Naive thymus-derived CD4-positive, alpha-beta T cell (primary cell): ENCODE measurements at regions not wholly inside any gene's neighbourhood (a gene's known extent, or its start where the extent isn't known, plus 50 kb on each side); places are given as distances from the start of the nearest gene placed in this dataset.
"Not testable (repeated sequence)": the region's sequence is repeated elsewhere in the genome, so short reads cannot be mapped to it uniquely, and the experiment has no call there.

Experiments
- ATAC-seq: fragments of 150-1000 bp; cut with Tn5 transposase; 2 replicates; pipeline ENCODE4 v1.10.0; 2021; ENCODE audit warnings: mild to moderate bottlenecking, moderate library complexity
- CTCF ChIA-PET: fragments of 350-600 bp; sonication (Branson Sonifier 250); formaldehyde crosslinking; loops from one replicate; lab custom pipeline; 2021; ENCODE audit warnings: antibody characterized with exemption; lab: Charles Lee
- POLR2A ChIA-PET: fragments of 350-600 bp; sonication (Branson Sonifier 250); formaldehyde crosslinking; loops from one replicate; lab custom pipeline; 2021; ENCODE audit warnings: antibody characterized with exemption, inconsistent platforms; lab: Charles Lee
- DNase-seq, 9 donors: peaks; one replicate each; pipeline versions ENCODE4 v3.0.0 to v3.0.0-alpha.2; 2020 to 2022; ENCODE audit warnings: mixed read lengths in 1 of 9
- H3K27ac ChIP-seq: one replicate; pipeline ENCODE4 v1.7.0; 2013; ENCODE audit warnings: mild to moderate bottlenecking, low read depth, low read length, moderate library complexity
- H3K27me3 ChIP-seq, 2 donors: one replicate each; pipeline ENCODE4 v1.7.0; 2013; ENCODE audit warnings: low read length in 2 of 2, mild to moderate bottlenecking in 2 of 2, moderate library complexity in 2 of 2; ENCODE audit not compliant: control insufficient read depth in 2 of 2, insufficient read depth in 2 of 2
- H3K36me3 ChIP-seq, 3 experiments: 1 replicate in 2 of 3; 2 replicates in 1 of 3; pipeline ENCODE4 v1.7.0; 2013; ENCODE audit warnings: low read length in 3 of 3, mild to moderate bottlenecking in 3 of 3, moderate library complexity in 1 of 3; ENCODE audit not compliant: insufficient read depth in 3 of 3, control insufficient read depth in 2 of 3
- H3K4me1 ChIP-seq, 2 donors: one replicate each; pipeline ENCODE4 v1.7.0; 2013; ENCODE audit warnings: low read length in 2 of 2, mild to moderate bottlenecking in 2 of 2, moderate library complexity in 1 of 2; ENCODE audit not compliant: control insufficient read depth in 2 of 2, insufficient read depth in 2 of 2
- H3K4me3 ChIP-seq: 2 replicates; pipeline ENCODE4 v1.7.0; 2013; ENCODE audit warnings: mild to moderate bottlenecking, low read length
- H3K9me3 ChIP-seq, 3 experiments: 1 replicate in 2 of 3; 2 replicates in 1 of 3; pipeline ENCODE4 v1.7.0; 2013; ENCODE audit warnings: low read length in 3 of 3; ENCODE audit not compliant: control insufficient read depth in 2 of 3
- H3K27ac Mint-ChIP-seq, 9 donors: one replicate each; pipeline ENCODE4 v1.8.0; 2020 to 2022; ENCODE audit warnings: mixed read lengths in 9 of 9, mild to moderate bottlenecking in 8 of 9, moderate library complexity in 5 of 9, inconsistent platforms in 2 of 9
- H3K27me3 Mint-ChIP-seq, 5 donors: one replicate each; pipeline ENCODE4 v1.8.0; 2021 to 2022; ENCODE audit warnings: mixed read lengths in 5 of 5, mild to moderate bottlenecking in 1 of 5
- H3K36me3 Mint-ChIP-seq, 5 donors: one replicate each; pipeline ENCODE4 v1.8.0; 2020 to 2022; ENCODE audit warnings: mixed read lengths in 5 of 5, mild to moderate bottlenecking in 3 of 5, inconsistent platforms in 1 of 5
- H3K4me1 Mint-ChIP-seq, 7 donors: one replicate each; pipeline ENCODE4 v1.8.0; 2020 to 2022; ENCODE audit warnings: mixed read lengths in 7 of 7, mild to moderate bottlenecking in 3 of 7, inconsistent platforms in 1 of 7
- H3K4me3 Mint-ChIP-seq, 10 donors: one replicate each; pipeline ENCODE4 v1.8.0; 2020 to 2022; ENCODE audit warnings: mild to moderate bottlenecking in 10 of 10, mixed read lengths in 10 of 10, moderate library complexity in 6 of 10, inconsistent platforms in 2 of 10
- H3K9me3 Mint-ChIP-seq, 11 donors: one replicate each; pipeline ENCODE4 v1.8.0; 2020 to 2022; ENCODE audit warnings: mixed read lengths in 11 of 11, mild to moderate bottlenecking in 4 of 11, inconsistent platforms in 1 of 11, moderate library complexity in 1 of 11
- intact Hi-C, 2 donors: fragments of 100-400 bp; cut with micrococcal nuclease; formaldehyde crosslinking; loops; one replicate each; pipeline ENCODE4 v1.15.1; 2023

GRCh38 chr5:152601806-152602732 is 197.0 kb upstream of the NMUR2 start:
- Histone ChIP-seq H3K4me1 (no peaks in the 10 kb centered on the region), H3K4me3 (no peak overlapping the region), H3K9me3 (no peaks in the 10 kb centered on the region), H3K36me3 (no peaks in the 10 kb centered on the region), H3K27me3 (no peaks in the 10 kb centered on the region), H3K27ac (no peak overlapping the region)
- Mint-ChIP-seq H3K27ac (no peak overlapping the region), H3K36me3 (no peaks in the 10 kb centered on the region), H3K27me3 (peaks cover 0 to 4% (median 0%) of the 10 kb centered on the region in 5 donors), H3K9me3 (peaks cover 0 to 21% (median 0%) of the 10 kb centered on the region in 11 donors), H3K4me1 (no peaks in the 10 kb centered on the region), H3K4me3 (no peak overlapping the region)
- CTCF ChIA-PET, result no interaction called here
- DNase-seq, result no peak
- no peak for ATAC-seq
- intact Hi-C loops, result no loop called here
- POLR2A ChIA-PET, result no interaction called here

GRCh38 chr5:152606050-152606449 is 201.0 kb upstream of the NMUR2 start:
- H3K4me3 Mint-ChIP-seq, H3K4me1 ChIP-seq, DNase-seq, intact Hi-C loops, POLR2A ChIA-PET, H3K27ac ChIP-seq, H3K4me1 Mint-ChIP-seq, H3K9me3 ChIP-seq, H3K27me3 Mint-ChIP-seq, H3K4me3 ChIP-seq, H3K27ac Mint-ChIP-seq, H3K36me3 ChIP-seq, ATAC-seq, CTCF ChIA-PET, H3K27me3 ChIP-seq, H3K36me3 Mint-ChIP-seq: not testable (repeated sequence)
- H3K9me3 Mint-ChIP-seq, result peaks cover 0 to 13% (median 0%) of the 10 kb centered on the region in 11 donors

- Mint-ChIP-seq H3K9me3 (peaks cover 0 to 13% (median 0%) of the 10 kb centered on the region in 11 donors), H3K4me3 (no peak overlapping the region), H3K27ac (no peak overlapping the region), H3K36me3 (no peaks in the 10 kb centered on the region), H3K4me1 (no peaks in the 10 kb centered on the region), H3K27me3 (peaks cover 0 to 5% (median 0%) of the 10 kb centered on the region in 5 donors)
- CTCF ChIA-PET, result no interaction called here
- DNase-seq (no peak), ATAC-seq (no peak)
- no peak overlapping the region for H3K4me3 ChIP-seq
- intact Hi-C loops, result no loop called here
- H3K36me3 ChIP-seq, result no peaks in the 10 kb centered on the region
- POLR2A ChIA-PET, result no interaction called here
- no peaks in the 10 kb centered on the region for H3K9me3 ChIP-seq
- H3K27ac ChIP-seq, result no peak overlapping the region
- H3K4me1 ChIP-seq, result no peaks in the 10 kb centered on the region
- no peaks in the 10 kb centered on the region for H3K27me3 ChIP-seq
These were observed 201.8 kb upstream of the NMUR2 start for GRCh38 chr5:152606776-152607364.

- no peak for DNase-seq
- Histone ChIP-seq H3K27me3 (no peaks in the 10 kb centered on the region), H3K4me3 (no peak overlapping the region), H3K4me1 (no peaks in the 10 kb centered on the region), H3K36me3 (no peaks in the 10 kb centered on the region), H3K9me3 (no peaks in the 10 kb centered on the region), H3K27ac (no peak overlapping the region)
- CTCF ChIA-PET, result no interaction called here
- Mint-ChIP-seq H3K4me1 (no peaks in the 10 kb centered on the region), H3K4me3 (no peak overlapping the region), H3K9me3 (peaks cover 0 to 8% (median 0%) of the 10 kb centered on the region in 11 donors), H3K27ac (no peak overlapping the region), H3K27me3 (peaks cover 0 to 5% (median 0%) of the 10 kb centered on the region in 5 donors), H3K36me3 (no peaks in the 10 kb centered on the region)
- intact Hi-C loops, result no loop called here
- ATAC-seq, result no peak
- POLR2A ChIA-PET, result no interaction called here
These were observed 202.5 kb upstream of the NMUR2 start for GRCh38 chr5:152607401-152608160.

GRCh38 chr5:152608458-152608857 is 203.4 kb upstream of the NMUR2 start:
- DNase-seq (no peak), ATAC-seq (no peak)
- no peak overlapping the region for H3K4me3 Mint-ChIP-seq
- POLR2A ChIA-PET, result no interaction called here
- no peaks in the 10 kb centered on the region for H3K9me3 ChIP-seq
- H3K27me3 ChIP-seq, result no peaks in the 10 kb centered on the region
- no peak overlapping the region for H3K27ac Mint-ChIP-seq
- H3K9me3 Mint-ChIP-seq, result peaks cover 0 to 8% (median 0%) of the 10 kb centered on the region in 11 donors
- H3K36me3 Mint-ChIP-seq, result no peaks in the 10 kb centered on the region
- H3K36me3 ChIP-seq, result no peaks in the 10 kb centered on the region
- H3K27me3 Mint-ChIP-seq, result peaks cover 0 to 6% (median 0%) of the 10 kb centered on the region in 5 donors
- CTCF ChIA-PET, result no interaction called here
- H3K27ac ChIP-seq, result no peak overlapping the region
- intact Hi-C loops, result no loop called here
- H3K4me1 ChIP-seq, result no peaks in the 10 kb centered on the region
- no peaks in the 10 kb centered on the region for H3K4me1 Mint-ChIP-seq
- no peak overlapping the region for H3K4me3 ChIP-seq

- Mint-ChIP-seq H3K9me3 (peaks cover 0 to 5% (median 0%) of the 10 kb centered on the region in 11 donors), H3K4me3 (no peak overlapping the region), H3K4me1 (no peaks in the 10 kb centered on the region), H3K27me3 (no peaks in the 10 kb centered on the region), H3K27ac (no peak overlapping the region), H3K36me3 (no peaks in the 10 kb centered on the region)
- CTCF ChIA-PET, result no interaction called here
- intact Hi-C loops, result no loop called here
- H3K4me3 ChIP-seq, result no peak overlapping the region
- H3K27ac ChIP-seq, result no peak overlapping the region
- no peaks in the 10 kb centered on the region for H3K9me3 ChIP-seq
- ATAC-seq, result no peak
- H3K4me1 ChIP-seq, result no peaks in the 10 kb centered on the region
- no peaks in the 10 kb centered on the region for H3K36me3 ChIP-seq
- H3K27me3 ChIP-seq, result no peaks in the 10 kb centered on the region
- POLR2A ChIA-PET, result no interaction called here
- DNase-seq, result no peak
These were observed 214.7 kb upstream of the NMUR2 start for GRCh38 chr5:152619756-152620155.
